Common myeloid progenitor, CD34-positive (primary cell): ENCODE measurements at regions not wholly inside any gene's neighbourhood (a gene's known extent, or its start where the extent isn't known, plus 50 kb on each side); places are given as distances from the start of the nearest gene placed in this dataset.

Experiments used
- CTCF ChIA-PET: fragments of 350-600 bp; sonication (Branson Sonifier 250); formaldehyde crosslinking; loops from one replicate; lab custom pipeline; 2021; ENCODE audit warnings: antibody characterized with exemption; lab: Charles Lee
- POLR2A ChIA-PET: fragments of 350-600 bp; sonication (Branson Sonifier 250); formaldehyde crosslinking; loops from one replicate; lab custom pipeline; 2021; ENCODE audit warnings: antibody characterized with exemption; lab: Charles Lee
- DNase-seq, 3 donors: peaks; one replicate each; pipeline versions ENCODE4 v3.0.0 to v3.0.0-alpha.2; 2013
- H3K27ac ChIP-seq, 2 experiments: 1 replicate in 1 of 2; 2 replicates in 1 of 2; pipeline ENCODE4 v1.7.0; 2013; ENCODE audit warnings: inconsistent platforms in 2 of 2, low read length in 2 of 2, mild to moderate bottlenecking in 2 of 2, low read depth in 1 of 2, moderate library complexity in 1 of 2; ENCODE audit not compliant: severe bottlenecking in 2 of 2, insufficient read depth in 1 of 2, poor library complexity in 1 of 2
- H3K27me3 ChIP-seq, 5 experiments: replicated peaks in 2 of 5; 1 replicate in 3 of 5; 2 replicates in 2 of 5; pipeline versions ENCODE4 v1.6.1 to v1.7.0; 2013; ENCODE audit warnings: low read length in 4 of 5, mild to moderate bottlenecking in 2 of 5, moderate library complexity in 2 of 5, inconsistent platforms in 1 of 5; ENCODE audit not compliant: insufficient read depth in 5 of 5, control insufficient read depth in 4 of 5
- H3K36me3 ChIP-seq, 4 experiments: 1 replicate in 2 of 4; 2 replicates in 2 of 4; pipeline versions ENCODE4 v1.6.1 to v1.7.0; 2013; ENCODE audit warnings: low read length in 3 of 4, control low read depth in 1 of 4, mild to moderate bottlenecking in 1 of 4; ENCODE audit not compliant: control insufficient read depth in 4 of 4, insufficient read depth in 4 of 4
- H3K4me1 ChIP-seq, 4 experiments: 1 replicate in 3 of 4; 2 replicates in 1 of 4; pipeline versions ENCODE4 v1.6.1 to v1.7.1; 2013; ENCODE audit warnings: low read length in 3 of 4, mild to moderate bottlenecking in 3 of 4, control low read depth in 1 of 4, inconsistent platforms in 1 of 4, moderate library complexity in 1 of 4; ENCODE audit not compliant: control insufficient read depth in 4 of 4, insufficient read depth in 4 of 4; ENCODE audit errors: control extremely low read depth in 1 of 4
- H3K4me3 ChIP-seq, 7 experiments: 1 replicate in 4 of 7; 2 replicates in 3 of 7; pipeline versions ENCODE4 v1.5.1 to v1.7.0; 2013; ENCODE audit warnings: mild to moderate bottlenecking in 7 of 7, low read length in 6 of 7, moderate library complexity in 6 of 7, inconsistent platforms in 2 of 7, low read depth in 2 of 7, control low read depth in 1 of 7; ENCODE audit not compliant: insufficient read depth in 4 of 7, control insufficient read depth in 1 of 7; ENCODE audit errors: extremely low read depth in 1 of 7
- H3K9me3 ChIP-seq, 5 experiments: 1 replicate in 4 of 5; 2 replicates in 1 of 5; pipeline versions ENCODE4 v1.6.1 to v1.7.1; 2013; ENCODE audit warnings: low read length in 4 of 5, mild to moderate bottlenecking in 2 of 5, inconsistent platforms in 1 of 5, low read depth in 1 of 5, moderate library complexity in 1 of 5; ENCODE audit not compliant: control insufficient read depth in 4 of 5, insufficient read depth in 2 of 5; ENCODE audit errors: control extremely low read depth in 1 of 5
- WGBS: methylation state at CpG from one replicate; pipeline ENCODE4 v1.1.5; 2013; ENCODE audit not compliant: insufficient coverage; 5-methylcytosine and 5-hydroxymethylcytosine counted together

GRCh38 chr13:69458013-69458412, 649.6 kb upstream of the ATXN8OS start:
- H3K27ac ChIP-seq: no peak overlapping the region
- no peak for DNase-seq
- H3K4me1 ChIP-seq: no peaks in the 10 kb centered on the region
- H3K4me3 ChIP-seq: no peak overlapping the region
- no peaks in the 10 kb centered on the region for H3K36me3 ChIP-seq
- ChIA-PET POLR2A (no interaction called here), CTCF (no interaction called here)
- H3K27me3 ChIP-seq: no peaks in the 10 kb centered on the region
- no peaks in the 10 kb centered on the region for H3K9me3 ChIP-seq

- 100% methylated on average over 1 of the region's 1 CpG for WGBS
- Histone ChIP-seq H3K36me3 (no peaks in the 10 kb centered on the region), H3K27me3 (no peaks in the 10 kb centered on the region), H3K4me3 (no peak overlapping the region), H3K27ac (no peak overlapping the region), H3K9me3 (no peaks in the 10 kb centered on the region), H3K4me1 (no peaks in the 10 kb centered on the region)
- ChIA-PET CTCF (no interaction called here), POLR2A (no interaction called here)
- no peak for DNase-seq
These were observed 657.4 kb upstream of the ATXN8OS start for GRCh38 chr13:69450245-69450644.

- POLR2A ChIA-PET: no interaction called here
- Histone ChIP-seq H3K4me1 (no peaks in the 10 kb centered on the region), H3K4me3 (no peak overlapping the region), H3K27ac (no peak overlapping the region), H3K27me3 (no peaks in the 10 kb centered on the region), H3K36me3 (no peaks in the 10 kb centered on the region), H3K9me3 (peaks cover 2 to 13% (median 7%) of the 10 kb centered on the region in 5 experiments)
- DNase-seq: no peak
- CTCF ChIA-PET: no interaction called here
These were observed 682.4 kb upstream of the ATXN8OS start for GRCh38 chr13:69425235-69425634.

DNA sequence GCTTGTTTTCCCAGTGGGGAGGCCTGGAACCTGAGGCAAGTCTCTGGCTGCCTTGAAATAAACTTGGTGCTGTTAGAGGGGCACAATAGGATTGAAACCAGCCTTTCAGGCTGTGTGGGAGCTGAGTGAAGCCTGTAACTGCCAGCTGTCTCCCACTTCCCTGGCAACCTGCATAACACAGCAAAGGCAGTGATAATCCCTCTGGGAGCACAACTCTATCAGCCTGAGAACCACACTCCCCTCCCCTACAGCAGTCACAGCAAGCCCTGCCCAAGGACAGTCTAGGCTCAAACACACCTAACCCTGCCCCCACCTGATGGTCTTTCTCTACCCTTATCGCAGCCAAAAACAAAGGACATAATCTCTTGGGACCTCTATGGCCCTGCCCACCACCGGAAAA, 683.8 kb upstream of the ATXN8OS start:
- Histone ChIP-seq H3K4me1 (no peaks in the 10 kb centered on the region), H3K27me3 (no peaks in the 10 kb centered on the region), H3K4me3 (no peak overlapping the region), H3K9me3 (peaks cover 2 to 13% (median 7%) of the 10 kb centered on the region in 5 experiments), H3K27ac (no peak overlapping the region), H3K36me3 (no peaks in the 10 kb centered on the region)
- 100% methylated on average over 1 of the region's 2 CpGs for WGBS
- DNase-seq: no peak
- POLR2A ChIA-PET: no interaction called here
- CTCF ChIA-PET: no interaction called here

- Histone ChIP-seq H3K36me3 (no peaks in the 10 kb centered on the region), H3K9me3 (peaks cover 0 to 7% (median 5%) of the 10 kb centered on the region in 5 experiments), H3K27ac (no peak overlapping the region), H3K4me3 (no peak overlapping the region), H3K27me3 (no peaks in the 10 kb centered on the region), H3K4me1 (no peaks in the 10 kb centered on the region)
- CTCF ChIA-PET: no interaction called here
- DNase-seq: no peak
- POLR2A ChIA-PET: no interaction called here
These were observed 689.3 kb upstream of the ATXN8OS start for GRCh38 chr13:69418319-69418718.

- WGBS: no CpG with 5 or more reads among the region's 1 CpG
- ChIA-PET POLR2A (no interaction called here), CTCF (no interaction called here)
These were observed 696.9 kb upstream of the ATXN8OS start for GRCh38 chr13:69410761-69411160.

GRCh38 chr13:69391756-69392155, 715.9 kb upstream of the ATXN8OS start:
- CTCF ChIA-PET: no interaction called here
- WGBS: no CpG with 5 or more reads among the region's 2 CpGs

More at GRCh38 chr13:69410761-69411160, 696.9 kb upstream of the ATXN8OS start:
- Histone ChIP-seq H3K4me1 (no peaks in the 10 kb centered on the region), H3K36me3 (no peaks in the 10 kb centered on the region), H3K27me3 (no peaks in the 10 kb centered on the region), H3K9me3 (peaks cover 0 to 1% (median 0%) of the 10 kb centered on the region in 5 experiments), H3K4me3 (no peak overlapping the region), H3K27ac (no peak overlapping the region)
- no peak for DNase-seq

More at GRCh38 chr13:69391756-69392155, 715.9 kb upstream of the ATXN8OS start:
- POLR2A ChIA-PET: no interaction called here
- H3K27ac ChIP-seq: no peak overlapping the region
- no peak for DNase-seq
- no peaks in the 10 kb centered on the region for H3K36me3 ChIP-seq
- H3K4me1 ChIP-seq: no peaks in the 10 kb centered on the region
- no peaks in the 10 kb centered on the region for H3K27me3 ChIP-seq
- no peak overlapping the region for H3K4me3 ChIP-seq
- H3K9me3 ChIP-seq: no peaks in the 10 kb centered on the region
